ENCODE measurements at regions not wholly inside any gene's neighbourhood (a gene's known extent, or its start where the extent isn't known, plus 50 kb on each side); places are given as distances from the start of the nearest gene placed in this dataset.

GRCh38 chr5:116361979-116362577, 212.5 kb downstream of the SEMA6A start:
- TF ChIP-seq MAX (IDR thresholded peaks at IDR 0.05), result no peak
- TF ChIP-seq EGR1 (IDR thresholded peaks at IDR 0.05), result no peak
- TF ChIP-seq TAF1 (IDR thresholded peaks at IDR 0.05; ENCODE audit: low read depth), result no peak
